Endodermal cell (in vitro differentiated cells): ENCODE measurements at regions not wholly inside any gene's neighbourhood (a gene's known extent, or its start where the extent isn't known, plus 50 kb on each side); places are given as distances from the start of the nearest gene placed in this dataset.

Experiments
- DNase-seq: peaks from one replicate; pipeline ENCODE4 v3.0.0-alpha.2; 2017
- H3K27ac ChIP-seq: 2 replicates; pipeline ENCODE4 v1.5.1; 2013; ENCODE audit warnings: mild to moderate bottlenecking, low read depth, low read length, moderate library complexity
- H3K27me3 ChIP-seq: 2 replicates; pipeline ENCODE4 v1.6.1; 2013; ENCODE audit warnings: mild to moderate bottlenecking, low read length, moderate library complexity; ENCODE audit not compliant: insufficient read depth, control insufficient read depth, poor library complexity, severe bottlenecking
- H3K36me3 ChIP-seq: 2 replicates; pipeline ENCODE4 v1.7.0; 2013; ENCODE audit warnings: mild to moderate bottlenecking, low read length, moderate library complexity; ENCODE audit not compliant: control insufficient read depth, insufficient read depth
- H3K4me1 ChIP-seq: one replicate; pipeline ENCODE4 v1.7.0; 2013; ENCODE audit warnings: low read length; ENCODE audit not compliant: control insufficient read depth, insufficient read depth
- H3K4me3 ChIP-seq: 2 replicates; pipeline ENCODE4 v1.5.1; 2013; ENCODE audit warnings: mild to moderate bottlenecking, low read length, moderate library complexity
- H3K9ac ChIP-seq: 2 replicates; pipeline ENCODE4 v1.6.1; 2013; ENCODE audit warnings: mild to moderate bottlenecking, low read length, moderate library complexity; ENCODE audit not compliant: poor library complexity, severe bottlenecking; ENCODE audit errors: extremely low read depth
- H3K9me3 ChIP-seq: 2 replicates; pipeline ENCODE4 v1.6.1; 2013; ENCODE audit warnings: mild to moderate bottlenecking, low read length, moderate library complexity; ENCODE audit not compliant: control insufficient read depth
- H3K27ac Mint-ChIP-seq: 2 replicates; pipeline ENCODE4 v1.8.0; 2020; ENCODE audit warnings: mixed read lengths
- H3K27me3 Mint-ChIP-seq: 2 replicates; pipeline ENCODE4 v1.8.0; 2021; ENCODE audit warnings: mild to moderate bottlenecking, mixed read lengths; ENCODE audit not compliant: insufficient read depth
- H3K36me3 Mint-ChIP-seq: 2 replicates; pipeline ENCODE4 v1.8.0; 2020; ENCODE audit warnings: low read depth, mixed read lengths
- H3K4me1 Mint-ChIP-seq: 2 replicates; pipeline ENCODE4 v1.8.0; 2020; ENCODE audit warnings: mixed read lengths
- H3K4me3 Mint-ChIP-seq: 2 replicates; pipeline ENCODE4 v1.8.0; 2020; ENCODE audit warnings: mild to moderate bottlenecking, moderate library complexity, mixed read lengths
- H3K9me3 Mint-ChIP-seq: 2 replicates; pipeline ENCODE4 v1.8.0; 2020; ENCODE audit warnings: mild to moderate bottlenecking, mixed read lengths
- CTCF ChIP-seq: fragments of 200-600 bp; sonication (generic); conservative IDR thresholded peaks from 2 replicates; pipeline ENCODE4 v1.5.0; 2021; ENCODE audit warnings: antibody characterized with exemption, mild to moderate bottlenecking
- WGBS, 2 experiments: methylation state at CpG; one replicate each; pipeline versions ENCODE4 v1.1.5 to v1.1.7; 2013; ENCODE audit warnings: missing lambda C conversion rate in 2 of 2, mixed read lengths in 1 of 2; ENCODE audit not compliant: insufficient coverage in 1 of 2, insufficient read length in 1 of 2; 5-methylcytosine and 5-hydroxymethylcytosine counted together

- H3K27me3 ChIP-seq, result no peaks in the 10 kb centered on the region
- no peak overlapping the region for H3K9ac ChIP-seq
- H3K9me3 ChIP-seq, result no peaks in the 10 kb centered on the region
- H3K36me3 Mint-ChIP-seq, result no peaks in the 10 kb centered on the region
- H3K4me3 Mint-ChIP-seq, result no peak overlapping the region
- H3K4me1 ChIP-seq, result no peaks in the 10 kb centered on the region
- H3K4me3 ChIP-seq, result no peak overlapping the region
- TF ChIP-seq CTCF, result no peak
- H3K36me3 ChIP-seq, result no peaks in the 10 kb centered on the region
- H3K9me3 Mint-ChIP-seq, result no peaks in the 10 kb centered on the region
- H3K27ac Mint-ChIP-seq, result no peak overlapping the region
- no peak overlapping the region for H3K27ac ChIP-seq
- H3K4me1 Mint-ChIP-seq, result peaks cover under 1% of the 10 kb centered on the region
- H3K27me3 Mint-ChIP-seq, result no peaks in the 10 kb centered on the region
- DNase-seq, result no peak
- 80 to 82% methylated on average over 1 to 2 of the region's 2 CpGs for whole genome bisulfite sequencing, 2 experiments
Measured at GRCh38 chr4:176011529-176011928, 54.1 kb upstream of the WDR17 start.

- no peak for DNase-seq
- no peaks in the 10 kb centered on the region for H3K27me3 ChIP-seq
- H3K9ac ChIP-seq, result no peak overlapping the region
- Mint-ChIP-seq H3K27me3 (no peaks in the 10 kb centered on the region), H3K4me3 (no peak overlapping the region), H3K9me3 (no peaks in the 10 kb centered on the region), H3K36me3 (no peaks in the 10 kb centered on the region), H3K4me1 (no peaks in the 10 kb centered on the region), H3K27ac (no peak overlapping the region)
- no peaks in the 10 kb centered on the region for H3K36me3 ChIP-seq
- WGBS, 2 experiments, result 93 to 95% methylated on average over 7 to 8 of the region's 8 CpGs
- no peaks in the 10 kb centered on the region for H3K9me3 ChIP-seq
- no peaks in the 10 kb centered on the region for H3K4me1 ChIP-seq
- no peak overlapping the region for H3K4me3 ChIP-seq
- no peak for TF ChIP-seq CTCF
- no peak overlapping the region for H3K27ac ChIP-seq
Measured at GRCh38 chr4:176013476-176014247, 52.0 kb upstream of the WDR17 start.

- Mint-ChIP-seq H3K36me3 (no peaks in the 10 kb centered on the region), H3K4me1 (no peaks in the 10 kb centered on the region)
Measured at GRCh38 chr4:176014583-176015108, 51.0 kb upstream of the WDR17 start.

More at GRCh38 chr4:176014583-176015108, 51.0 kb upstream of the WDR17 start:
- H3K27ac Mint-ChIP-seq, result no peak overlapping the region
- no peak overlapping the region for H3K4me3 Mint-ChIP-seq
- Histone ChIP-seq H3K27ac (no peak overlapping the region), H3K36me3 (no peaks in the 10 kb centered on the region), H3K4me3 (no peak overlapping the region), H3K9me3 (no peaks in the 10 kb centered on the region), H3K27me3 (no peaks in the 10 kb centered on the region), H3K9ac (no peak overlapping the region), H3K4me1 (no peaks in the 10 kb centered on the region)
- no peak for TF ChIP-seq CTCF
- no peaks in the 10 kb centered on the region for H3K9me3 Mint-ChIP-seq
- DNase-seq, result no peak
- no peaks in the 10 kb centered on the region for H3K27me3 Mint-ChIP-seq
